ENCODE measurements at regions not wholly inside any gene's neighbourhood (a gene's known extent, or its start where the extent isn't known, plus 50 kb on each side); places are given as distances from the start of the nearest gene placed in this dataset.

DNA sequence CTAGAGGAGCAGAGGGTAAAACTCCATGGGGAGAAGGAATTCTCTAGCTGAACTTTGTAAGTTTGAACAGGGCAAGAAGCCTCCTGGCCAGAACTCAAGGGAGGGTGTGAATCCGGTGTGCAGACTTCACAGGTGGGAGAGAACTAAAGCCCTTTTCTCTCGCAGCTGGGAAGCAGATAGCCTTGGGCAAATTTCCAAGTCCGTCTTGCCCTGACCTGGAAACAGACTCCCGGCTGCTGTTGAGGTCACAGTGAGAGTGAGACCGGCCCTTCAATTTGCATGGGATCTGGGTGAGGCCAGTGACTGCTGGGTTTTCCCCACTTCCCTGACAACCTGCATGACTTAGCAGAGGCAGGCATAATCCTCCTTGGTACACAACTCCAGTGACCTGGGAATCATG lies 94.5 kb upstream of the ZNF827 start:
- peak; percentile 69 to 80 (median 73) for DNase-seq
- TF ChIP-seq, protein P1, sequence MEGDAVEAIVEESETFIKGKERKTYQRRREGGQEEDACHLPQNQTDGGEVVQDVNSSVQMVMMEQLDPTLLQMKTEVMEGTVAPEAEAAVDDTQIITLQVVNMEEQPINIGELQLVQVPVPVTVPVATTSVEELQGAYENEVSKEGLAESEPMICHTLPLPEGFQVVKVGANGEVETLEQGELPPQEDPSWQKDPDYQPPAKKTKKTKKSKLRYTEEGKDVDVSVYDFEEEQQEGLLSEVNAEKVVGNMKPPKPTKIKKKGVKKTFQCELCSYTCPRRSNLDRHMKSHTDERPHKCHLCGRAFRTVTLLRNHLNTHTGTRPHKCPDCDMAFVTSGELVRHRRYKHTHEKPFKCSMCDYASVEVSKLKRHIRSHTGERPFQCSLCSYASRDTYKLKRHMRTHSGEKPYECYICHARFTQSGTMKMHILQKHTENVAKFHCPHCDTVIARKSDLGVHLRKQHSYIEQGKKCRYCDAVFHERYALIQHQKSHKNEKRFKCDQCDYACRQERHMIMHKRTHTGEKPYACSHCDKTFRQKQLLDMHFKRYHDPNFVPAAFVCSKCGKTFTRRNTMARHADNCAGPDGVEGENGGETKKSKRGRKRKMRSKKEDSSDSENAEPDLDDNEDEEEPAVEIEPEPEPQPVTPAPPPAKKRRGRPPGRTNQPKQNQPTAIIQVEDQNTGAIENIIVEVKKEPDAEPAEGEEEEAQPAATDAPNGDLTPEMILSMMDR (IDR thresholded peaks at IDR 0.05) = no peak
- ATAC-seq = peak; percentile 93

DNA sequence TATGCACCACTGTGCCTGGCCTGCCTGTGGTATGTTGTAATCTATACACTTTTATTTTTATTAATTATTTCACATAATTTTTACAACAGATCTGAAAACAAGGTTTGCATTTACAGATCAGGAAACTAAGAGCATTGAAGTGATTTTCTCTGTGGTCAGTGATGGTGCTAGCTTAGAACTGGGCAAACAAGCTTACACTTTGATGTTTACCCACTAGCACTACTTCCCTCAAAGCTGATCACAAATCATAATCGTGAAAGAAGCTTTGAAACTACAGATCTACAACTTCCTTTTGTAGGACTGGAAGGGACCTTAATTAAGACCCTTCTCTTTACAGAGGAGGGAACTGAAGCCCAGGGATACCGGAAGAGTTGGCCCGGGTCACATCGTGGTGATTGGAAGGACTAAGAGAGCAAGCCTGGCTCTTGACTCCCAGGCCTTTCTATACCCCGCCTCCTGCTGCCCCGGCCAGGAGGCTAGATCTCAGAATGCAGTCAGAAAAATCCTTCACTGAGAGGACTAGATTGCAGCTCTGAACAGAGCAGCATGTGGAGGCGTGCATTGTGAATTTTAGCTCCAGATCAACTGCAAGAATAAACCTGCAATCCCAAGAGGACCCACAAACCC lies 93.7 kb upstream of the ZNF827 start:
- peak; percentile 52 for ATAC-seq
- intact Hi-C loops (cut with DNase I, micrococcal nuclease) = no loop called here
- Histone ChIP-seq H3K9me3 (no peaks in the 10 kb centered on the region), H3K4me1 (ENCODE audit: low read depth) (peaks cover 31% of the 10 kb centered on the region), H3K36me3 (ENCODE audit: low read depth) (no peaks in the 10 kb centered on the region), H3K4me3 (no peak overlapping the region)
- peak in 2 of 3 donors; percentile 23 to 43 for DNase-seq
- TF ChIP-seq, protein P1 (IDR thresholded peaks at IDR 0.05) = no peak

More for the DNA sequence above, 94.5 kb upstream of the ZNF827 start:
- Histone ChIP-seq H3K36me3 (ENCODE audit: low read depth) (no peaks in the 10 kb centered on the region), H3K9me3 (no peaks in the 10 kb centered on the region), H3K4me3 (no peak overlapping the region), H3K4me1 (ENCODE audit: low read depth) (peaks cover 31% of the 10 kb centered on the region)
- intact Hi-C loops (cut with DNase I, micrococcal nuclease) = no loop called here

DNA sequence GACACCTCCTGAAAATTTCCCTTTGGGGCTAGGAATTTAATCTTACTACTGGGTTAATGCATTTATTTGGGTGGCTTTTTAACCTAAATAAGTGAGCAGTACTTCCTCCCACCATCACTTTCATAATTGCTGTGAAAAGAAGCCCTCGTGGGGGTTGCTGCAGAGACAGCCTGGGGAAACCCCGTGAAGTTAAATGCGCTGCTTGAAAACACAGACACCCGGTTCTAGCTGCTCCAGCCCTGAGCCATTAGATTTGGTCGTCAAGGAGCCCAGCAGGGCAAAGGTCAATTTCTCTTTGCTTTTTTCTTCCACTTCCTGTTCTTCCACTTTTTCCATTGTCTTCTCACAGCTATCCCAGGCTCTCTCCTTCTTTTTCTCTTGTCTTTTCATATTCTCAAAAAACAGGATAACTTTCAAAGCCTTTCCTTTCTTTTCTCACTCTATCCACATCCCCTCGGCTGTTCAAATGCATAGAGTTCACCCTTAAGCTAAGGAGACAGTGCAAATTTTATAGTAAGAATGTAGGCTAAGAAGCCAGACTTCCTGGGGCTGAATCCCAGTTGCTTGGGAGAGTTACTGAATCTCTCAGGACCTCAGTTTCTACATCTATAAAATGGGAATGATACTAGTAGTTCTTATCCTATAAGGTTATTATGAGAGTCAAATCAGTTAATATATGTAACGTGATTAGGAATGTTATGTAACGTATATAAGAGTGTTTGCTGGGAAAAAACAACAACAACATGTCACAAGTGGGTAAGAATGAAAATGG lies 91.5 kb upstream of the ZNF827 start:
- TF ChIP-seq, protein P1 (IDR thresholded peaks at IDR 0.05) = no peak
- no peaks in the 10 kb centered on the region for H3K9me3 ChIP-seq
- ATAC-seq (peak; percentile 83), DNase-seq (peak; percentile 51 to 82 (median 56))
- intact Hi-C loops (cut with DNase I, micrococcal nuclease) = no loop called here
- no peaks in the 10 kb centered on the region for H3K36me3 ChIP-seq (ENCODE audit: low read depth)
- no peak overlapping the region for H3K4me3 ChIP-seq
- H3K4me1 ChIP-seq (ENCODE audit: low read depth) = peaks cover 31% of the 10 kb centered on the region

DNA sequence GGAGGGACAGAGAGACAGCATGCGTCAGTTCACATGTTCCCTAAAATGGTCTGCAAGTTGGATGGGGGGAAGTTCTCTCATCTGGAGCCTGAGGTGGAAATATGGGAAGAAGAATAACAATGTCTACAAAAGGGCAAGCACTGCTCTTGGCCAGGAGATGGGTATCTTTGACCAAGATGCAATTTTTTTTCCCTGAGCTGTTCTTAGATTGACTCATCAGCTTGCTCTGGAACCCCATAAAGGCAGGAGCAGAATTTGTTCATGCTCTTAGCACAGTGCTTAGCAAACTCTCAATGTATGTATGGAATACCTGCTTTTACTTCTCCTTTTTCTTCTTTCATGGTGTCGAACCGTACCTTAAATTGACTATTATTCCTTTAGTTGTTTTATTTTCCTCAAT lies 90.5 kb upstream of the ZNF827 start:
- DNase-seq (no peak), ATAC-seq (no peak)
- intact Hi-C loops (cut with DNase I, micrococcal nuclease) = no loop called here
- TF ChIP-seq, protein P1 (IDR thresholded peaks at IDR 0.05) = no peak
- Histone ChIP-seq H3K9me3 (no peaks in the 10 kb centered on the region), H3K4me1 (ENCODE audit: low read depth) (peaks cover 31% of the 10 kb centered on the region), H3K4me3 (no peak overlapping the region), H3K36me3 (ENCODE audit: low read depth) (no peaks in the 10 kb centered on the region)

DNA sequence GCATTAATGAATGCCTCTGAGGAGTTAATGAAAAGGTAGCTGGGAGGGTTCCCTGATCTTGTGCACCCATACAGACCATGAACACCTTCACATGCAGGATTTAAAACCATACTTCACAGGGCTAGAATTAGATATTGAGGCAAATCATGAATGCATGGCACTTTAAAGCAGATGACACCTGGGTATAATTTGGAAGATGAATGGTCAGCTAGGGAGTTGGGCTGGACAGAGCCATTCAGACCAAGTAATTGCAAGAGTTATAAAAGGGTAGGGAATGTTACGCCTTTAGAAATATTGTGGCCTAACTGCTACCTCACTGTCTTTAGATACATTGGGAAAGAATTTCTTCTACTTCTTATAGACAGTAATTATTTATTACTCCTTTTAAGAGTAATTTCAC lies 89.1 kb upstream of the ZNF827 start:
- Histone ChIP-seq H3K4me3 (no peak overlapping the region), H3K36me3 (ENCODE audit: low read depth) (no peaks in the 10 kb centered on the region), H3K4me1 (ENCODE audit: low read depth) (peaks cover 22% of the 10 kb centered on the region), H3K9me3 (no peaks in the 10 kb centered on the region)
- no peak for ATAC-seq
- intact Hi-C loops (cut with DNase I, micrococcal nuclease) = no loop called here
- TF ChIP-seq, protein P1 (IDR thresholded peaks at IDR 0.05) = no peak
- no peak for DNase-seq
